Activated CD4-positive, alpha-beta T cell treated with anti-CD3 and anti-CD28 coated beads, Interleukin-2, amount 10 ng/mL, durations not matched to agents 7 days and 5 days (primary cell): ENCODE measurements at regions not wholly inside any gene's neighbourhood (a gene's known extent, or its start where the extent isn't known, plus 50 kb on each side); places are given as distances from the start of the nearest gene placed in this dataset.

Experiments
- CTCF ChIA-PET: fragments of 350-600 bp; sonication (Branson Sonifier 250); formaldehyde crosslinking; loops from one replicate; lab custom pipeline; 2021; ENCODE audit warnings: antibody characterized with exemption; lab: Charles Lee
- POLR2A ChIA-PET: fragments of 350-600 bp; sonication (Branson Sonifier 250); formaldehyde crosslinking; loops from one replicate; lab custom pipeline; 2021; ENCODE audit warnings: antibody characterized with exemption; lab: Charles Lee
- DNase-seq: peaks from one replicate; pipeline ENCODE4 v3.0.0-alpha.2; 2020
- H3K27ac Mint-ChIP-seq: one replicate; pipeline ENCODE4 v1.8.0; 2021; ENCODE audit warnings: mild to moderate bottlenecking, moderate library complexity, mixed read lengths
- H3K27me3 Mint-ChIP-seq: one replicate; pipeline ENCODE4 v1.8.0; 2021; ENCODE audit warnings: mixed read lengths
- H3K36me3 Mint-ChIP-seq: one replicate; pipeline ENCODE4 v1.8.0; 2021; ENCODE audit warnings: low read depth, mixed read lengths
- H3K4me1 Mint-ChIP-seq: one replicate; pipeline ENCODE4 v1.8.0; 2021; ENCODE audit warnings: mixed read lengths
- H3K4me3 Mint-ChIP-seq: one replicate; pipeline ENCODE4 v1.8.0; 2021; ENCODE audit warnings: mild to moderate bottlenecking, moderate library complexity, mixed read lengths
- H3K9me3 Mint-ChIP-seq: one replicate; pipeline ENCODE4 v1.8.0; 2021; ENCODE audit warnings: mixed read lengths

DNA sequence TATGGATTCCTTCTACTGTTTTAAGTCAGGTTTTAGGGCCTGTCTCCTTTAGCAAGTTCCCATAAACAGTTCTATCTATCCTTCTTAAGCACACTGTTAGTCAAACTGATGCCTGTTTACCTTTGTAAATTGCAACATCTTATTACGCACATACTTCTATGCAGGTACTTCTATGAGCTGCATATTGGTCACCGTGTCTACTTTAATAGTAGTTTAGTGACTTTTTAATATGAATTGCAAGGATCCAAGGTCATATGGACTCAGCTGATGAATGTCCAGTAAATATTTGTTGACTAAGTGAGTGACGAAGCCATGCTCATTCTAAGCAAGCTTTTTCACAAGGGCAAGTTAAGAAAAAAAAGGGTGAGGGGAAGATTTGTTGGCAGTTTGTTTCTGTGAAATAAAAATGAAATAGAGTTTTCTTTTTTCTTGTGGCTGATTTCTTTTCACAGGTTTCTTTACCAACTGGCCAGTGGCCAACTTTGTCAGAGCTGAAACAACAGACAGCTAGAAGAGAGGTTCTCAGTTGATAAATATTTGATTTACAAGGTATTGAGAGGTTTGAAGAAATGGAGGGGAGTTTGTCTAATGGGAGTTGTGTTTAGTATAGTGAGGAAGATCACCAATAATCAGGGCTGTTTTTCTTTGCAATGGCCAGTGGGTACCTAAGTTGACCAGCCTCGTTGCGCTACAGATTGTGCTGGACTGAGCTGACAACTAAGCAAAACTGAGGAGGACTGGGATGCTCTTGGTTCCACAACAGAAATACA, 141.1 kb downstream of the SLC15A5 start:
- Mint-ChIP-seq H3K27ac (no peak overlapping the region), H3K9me3 (peaks cover 12% of the 10 kb centered on the region), H3K36me3 (no peaks in the 10 kb centered on the region), H3K27me3 (no peaks in the 10 kb centered on the region), H3K4me3 (no peak overlapping the region), H3K4me1 (no peaks in the 10 kb centered on the region)
- DNase-seq: no peak
- POLR2A ChIA-PET: no interaction called here
- CTCF ChIA-PET: no interaction called here

GRCh38 chr12:16135323-16135722, 142.2 kb downstream of the SLC15A5 start:
- Mint-ChIP-seq H3K36me3 (no peaks in the 10 kb centered on the region), H3K4me1 (no peaks in the 10 kb centered on the region), H3K9me3 (peaks cover 13% of the 10 kb centered on the region), H3K27ac (no peak overlapping the region), H3K4me3 (no peak overlapping the region), H3K27me3 (no peaks in the 10 kb centered on the region)
- ChIA-PET CTCF (no interaction called here), POLR2A (no interaction called here)
- no peak for DNase-seq

DNA sequence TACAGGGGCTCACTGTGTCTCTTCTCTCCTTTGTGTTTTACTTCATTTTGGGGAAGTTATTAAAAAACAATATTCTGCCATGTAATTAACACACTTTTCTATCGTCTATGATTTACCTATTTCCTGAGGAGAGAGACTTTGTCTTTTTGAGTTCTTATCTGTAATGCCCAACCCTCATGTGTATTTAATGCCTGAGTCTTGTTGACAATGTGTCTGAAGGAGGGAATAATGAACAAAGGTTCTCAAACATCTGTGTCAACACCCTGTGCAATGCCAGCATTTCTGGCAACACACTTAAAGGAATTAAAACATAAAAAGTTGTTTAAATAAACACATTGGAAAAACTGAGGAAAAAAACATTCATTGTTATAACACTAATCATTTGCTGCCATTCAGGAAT, 147.1 kb downstream of the SLC15A5 start:
- no peaks in the 10 kb centered on the region for H3K27me3 Mint-ChIP-seq
- peaks cover 15% of the 10 kb centered on the region for H3K9me3 Mint-ChIP-seq
- POLR2A ChIA-PET: no interaction called here
- no peak overlapping the region for H3K27ac Mint-ChIP-seq
- H3K36me3 Mint-ChIP-seq: no peaks in the 10 kb centered on the region
- DNase-seq: no peak
- H3K4me3 Mint-ChIP-seq: no peak overlapping the region
- CTCF ChIA-PET: no interaction called here
- H3K4me1 Mint-ChIP-seq: no peaks in the 10 kb centered on the region

DNA sequence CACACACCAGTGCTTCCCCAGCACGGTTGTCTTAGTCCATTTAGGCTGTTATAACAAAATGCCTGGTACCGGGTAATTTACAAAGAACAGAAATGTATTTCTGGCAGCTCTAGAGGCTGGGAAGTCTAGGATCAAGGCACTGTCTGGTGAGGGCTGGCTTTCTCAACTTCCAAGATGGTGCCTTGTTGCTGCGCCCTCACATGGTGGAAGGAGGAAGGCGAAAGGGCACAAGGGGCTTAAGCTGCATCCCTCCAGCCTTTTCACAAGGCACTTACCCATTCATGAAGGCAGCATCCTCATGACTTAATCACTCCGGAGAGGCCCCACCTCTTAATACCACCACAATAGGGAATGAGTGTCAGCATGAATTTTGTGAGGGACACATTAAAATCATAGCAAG, 155.5 kb downstream of the SLC15A5 start:
- Mint-ChIP-seq H3K27me3 (no peaks in the 10 kb centered on the region), H3K9me3 (no peaks in the 10 kb centered on the region), H3K27ac (no peak overlapping the region), H3K4me3 (no peak overlapping the region), H3K4me1 (no peaks in the 10 kb centered on the region), H3K36me3 (no peaks in the 10 kb centered on the region)
- ChIA-PET CTCF (no interaction called here), POLR2A (no interaction called here)
- no peak for DNase-seq

DNA sequence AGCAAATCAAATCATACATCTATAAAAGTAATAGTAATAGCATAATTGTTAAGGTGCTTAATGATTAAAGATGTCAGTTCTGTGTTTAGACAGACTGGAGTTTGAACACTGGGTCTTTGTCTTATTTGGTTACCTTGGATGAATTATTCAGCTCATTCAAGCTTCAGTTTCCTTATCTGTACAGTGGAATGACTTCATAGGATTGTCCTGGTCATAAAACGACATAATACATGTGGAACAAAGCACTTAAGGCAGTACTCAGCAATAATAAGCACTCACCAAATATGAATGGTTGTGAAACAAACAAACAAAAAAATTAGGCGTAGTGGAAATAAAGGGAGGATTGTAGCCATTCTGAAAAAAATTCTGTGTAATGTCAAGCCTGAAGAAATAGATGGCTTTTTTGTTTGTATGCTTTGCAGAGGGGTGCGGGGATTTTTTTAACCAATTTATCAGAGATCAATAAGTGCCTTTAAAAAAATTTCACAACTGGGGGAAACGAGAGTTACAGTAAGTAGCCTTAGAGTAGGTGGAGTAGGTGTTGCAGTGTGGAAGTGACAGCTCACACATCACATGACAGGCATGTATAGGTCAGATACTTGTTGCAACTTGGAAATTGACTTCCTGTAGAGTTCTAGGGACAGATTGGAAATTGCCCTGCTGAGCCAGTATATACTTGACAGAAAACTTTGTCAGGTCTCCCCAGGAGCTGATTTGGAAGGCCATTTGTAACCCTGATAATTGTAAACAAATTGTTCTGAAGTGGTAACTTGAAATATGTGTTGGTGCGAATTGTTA, 157.7 kb downstream of the SLC15A5 start:
- H3K36me3 Mint-ChIP-seq: no peaks in the 10 kb centered on the region
- H3K27ac Mint-ChIP-seq: no peak overlapping the region
- H3K4me3 Mint-ChIP-seq: no peak overlapping the region
- ChIA-PET CTCF (no interaction called here), POLR2A (no interaction called here)
- H3K9me3 Mint-ChIP-seq: no peaks in the 10 kb centered on the region
- no peak for DNase-seq
- H3K27me3 Mint-ChIP-seq: no peaks in the 10 kb centered on the region
- no peaks in the 10 kb centered on the region for H3K4me1 Mint-ChIP-seq

DNA sequence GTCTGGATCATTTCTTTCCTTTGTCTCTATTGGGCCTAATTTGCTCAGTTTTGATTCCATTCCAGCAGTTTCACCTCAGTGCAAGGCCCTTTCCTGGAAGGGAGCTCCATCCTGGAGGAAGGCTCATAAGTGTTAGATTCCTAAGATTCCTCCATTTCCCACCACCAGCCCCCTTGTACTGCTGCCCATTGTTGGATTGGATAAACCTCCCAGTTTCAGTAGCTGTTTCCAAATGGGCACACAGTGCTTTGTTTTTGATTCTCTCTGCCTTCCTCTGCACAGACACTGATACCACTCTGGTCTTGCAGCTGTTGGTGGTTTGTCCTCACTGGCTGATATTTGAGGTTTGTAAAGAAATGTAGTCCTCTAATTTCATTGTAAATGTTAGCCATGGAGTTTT, 158.9 kb downstream of the SLC15A5 start:
- H3K4me1 Mint-ChIP-seq: no peaks in the 10 kb centered on the region
- no peak overlapping the region for H3K4me3 Mint-ChIP-seq
- H3K9me3 Mint-ChIP-seq: no peaks in the 10 kb centered on the region
- CTCF ChIA-PET: no interaction called here
- H3K27me3 Mint-ChIP-seq: no peaks in the 10 kb centered on the region
- H3K27ac Mint-ChIP-seq: no peak overlapping the region
- DNase-seq: no peak
- POLR2A ChIA-PET: no interaction called here
- H3K36me3 Mint-ChIP-seq: no peaks in the 10 kb centered on the region

GRCh38 chr12:16112612-16113560, 164.6 kb downstream of the SLC15A5 start:
- Mint-ChIP-seq H3K36me3 (no peaks in the 10 kb centered on the region), H3K4me3 (no peak overlapping the region), H3K27me3 (no peaks in the 10 kb centered on the region), H3K27ac (no peak overlapping the region), H3K4me1 (no peaks in the 10 kb centered on the region), H3K9me3 (no peaks in the 10 kb centered on the region)
- POLR2A ChIA-PET: no interaction called here
- CTCF ChIA-PET: no interaction called here
- no peak for DNase-seq

DNA sequence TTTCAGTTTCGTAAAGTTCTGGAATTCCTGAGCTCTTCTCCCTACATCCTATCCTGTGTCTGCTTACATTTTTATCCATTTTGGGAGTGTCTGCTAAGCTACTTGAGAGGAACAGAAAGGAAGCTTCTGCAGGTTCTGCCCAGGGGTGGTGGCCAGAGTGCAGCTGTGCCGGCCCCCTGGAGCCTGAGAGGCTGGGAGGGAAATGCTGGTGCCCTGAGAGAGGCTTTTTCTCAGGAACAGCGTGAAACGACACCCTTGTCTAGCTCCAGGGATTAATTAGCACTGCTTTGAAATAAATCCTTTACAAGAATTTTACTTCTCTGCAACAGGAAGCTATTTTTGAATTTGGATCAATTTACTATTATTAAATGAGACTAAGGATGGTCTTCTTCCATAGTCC, 165.4 kb downstream of the SLC15A5 start:
- CTCF ChIA-PET: no interaction called here

GRCh38 chr12:16110596-16110995, 166.9 kb downstream of the SLC15A5 start:
- Mint-ChIP-seq H3K4me1 (no peaks in the 10 kb centered on the region), H3K27ac (no peak overlapping the region), H3K27me3 (no peaks in the 10 kb centered on the region), H3K36me3 (no peaks in the 10 kb centered on the region), H3K4me3 (no peak overlapping the region), H3K9me3 (no peaks in the 10 kb centered on the region)
- ChIA-PET CTCF (no interaction called here), POLR2A (no interaction called here)
- no peak for DNase-seq

More for the DNA sequence above, 165.4 kb downstream of the SLC15A5 start:
- Mint-ChIP-seq H3K4me3 (no peak overlapping the region), H3K9me3 (no peaks in the 10 kb centered on the region), H3K27me3 (no peaks in the 10 kb centered on the region), H3K27ac (no peak overlapping the region), H3K36me3 (no peaks in the 10 kb centered on the region), H3K4me1 (no peaks in the 10 kb centered on the region)
- POLR2A ChIA-PET: no interaction called here
- no peak for DNase-seq

DNA sequence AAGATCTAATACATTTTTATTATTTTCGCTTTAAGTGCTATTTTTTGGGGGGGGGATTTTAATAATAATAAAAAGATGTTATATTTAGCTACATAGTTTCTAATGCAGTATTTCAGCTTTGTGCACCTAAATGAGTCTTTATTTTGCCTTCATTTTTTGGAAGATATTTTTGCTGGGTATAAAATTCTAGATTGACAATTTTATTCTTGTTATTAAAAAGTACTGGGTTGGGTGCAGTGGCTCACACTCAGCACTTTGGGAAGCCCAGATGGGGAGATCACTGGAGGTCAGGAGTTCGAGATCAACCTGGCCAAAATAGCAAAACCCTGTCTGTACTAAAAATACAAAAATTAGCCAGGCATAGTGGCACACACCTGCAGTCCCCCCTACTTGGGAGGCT, 173.6 kb downstream of the SLC15A5 start:
- H3K9me3 Mint-ChIP-seq: peaks cover 15% of the 10 kb centered on the region
- H3K27ac Mint-ChIP-seq: no peak overlapping the region
- no peak overlapping the region for H3K4me3 Mint-ChIP-seq
- no peak for DNase-seq
- H3K36me3 Mint-ChIP-seq: no peaks in the 10 kb centered on the region
- H3K27me3 Mint-ChIP-seq: no peaks in the 10 kb centered on the region
- H3K4me1 Mint-ChIP-seq: no peaks in the 10 kb centered on the region
- POLR2A ChIA-PET: no interaction called here
- CTCF ChIA-PET: no interaction called here

GRCh38 chr12:16100206-16100605, 177.3 kb downstream of the SLC15A5 start:
- H3K4me1 Mint-ChIP-seq: no peaks in the 10 kb centered on the region
- no peak overlapping the region for H3K27ac Mint-ChIP-seq
- H3K9me3 Mint-ChIP-seq: peaks cover 14% of the 10 kb centered on the region
- peaks cover 2% of the 10 kb centered on the region for H3K27me3 Mint-ChIP-seq
- DNase-seq: no peak
- H3K36me3 Mint-ChIP-seq: no peaks in the 10 kb centered on the region
- ChIA-PET POLR2A (no interaction called here), CTCF (interaction anchor here (0.6 kb wide), 1 partner anchor 40 kb away, joined by 3 read pairs; no protein-coding TSS in a partner anchor)
- H3K4me3 Mint-ChIP-seq: no peak overlapping the region

DNA sequence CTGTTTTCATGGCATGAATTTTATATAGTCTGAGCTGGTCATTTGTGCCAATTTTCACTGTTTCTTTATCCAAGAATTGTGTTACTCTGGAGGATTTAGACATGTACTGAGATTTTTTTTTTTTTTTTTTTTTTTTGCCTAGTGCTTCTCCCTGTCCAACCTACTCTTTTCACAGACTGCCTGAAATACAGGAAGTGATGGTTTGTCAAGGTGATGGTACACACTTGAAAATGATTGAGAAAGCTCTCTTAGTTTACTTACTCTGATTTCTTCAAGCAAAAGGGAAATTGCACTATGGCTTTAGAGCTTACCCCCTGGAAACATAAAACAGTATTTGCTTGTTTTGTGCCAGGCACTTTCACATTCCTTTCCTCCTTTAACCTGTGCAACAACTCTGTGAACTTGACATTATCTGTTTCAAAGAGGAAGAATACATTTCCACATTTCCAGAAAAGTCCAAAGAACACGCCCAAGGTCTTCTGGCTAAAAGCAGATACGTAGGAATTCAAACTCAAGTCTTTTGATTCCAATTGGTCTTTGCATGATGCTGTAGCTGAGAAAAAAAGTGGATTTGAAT, 181.1 kb downstream of the SLC15A5 start:
- no peaks in the 10 kb centered on the region for H3K36me3 Mint-ChIP-seq
- ChIA-PET CTCF (no interaction called here), POLR2A (no interaction called here)
- H3K27me3 Mint-ChIP-seq: peaks cover 2% of the 10 kb centered on the region
- no peak overlapping the region for H3K4me3 Mint-ChIP-seq
- H3K27ac Mint-ChIP-seq: no peak overlapping the region
- no peak for DNase-seq
- H3K4me1 Mint-ChIP-seq: no peaks in the 10 kb centered on the region
- H3K9me3 Mint-ChIP-seq: peaks cover 4% of the 10 kb centered on the region
